K562 (cell line): ENCODE measurements at regions not wholly inside any gene's neighbourhood (a gene's known extent, or its start where the extent isn't known, plus 50 kb on each side); places are given as distances from the start of the nearest gene placed in this dataset.

Experiments
- ATAC-seq: fragments of 200-7000 bp; cut with Tn5 transposase; 3 replicates; pipeline ENCODE4 v1.9.1; 2020; ENCODE audit warnings: moderate library complexity
- BruUV-seq: library from RNA; stranded (reverse); fragments of 400-500 nt; replicated peaks from 2 replicates; lab custom pipeline; 2021; lab: Mats Ljungman, UMichigan
- CTCF ChIA-PET: fragments of 300-600 bp; formaldehyde crosslinking; extraction: SDS; loops from one replicate; lab custom pipeline; 2021; ENCODE audit warnings: low intra/inter-chr PET ratio; lab: Yijun Ruan, JAX
- POLR2A ChIA-PET: fragments of 300-600, 350-650 bp; sonication (Branson Sonifier 250); formaldehyde crosslinking; extraction: SDS; loops from one replicate; lab custom pipeline; 2021; ENCODE audit warnings: antibody characterized with exemption, inconsistent platforms; lab: Yijun Ruan, JAX
- DNase-seq, 4 experiments: peaks; one replicate each; pipeline versions ENCODE4 v3.0.0 to v3.0.0-alpha.2; 2011 to 2018; ENCODE audit warnings: low spot score in 3 of 4, mixed read lengths in 3 of 4; ENCODE audit errors: extremely low read depth in 1 of 4
- FAIRE-seq: peaks from 2 replicates; lab custom pipeline; 2011; peaks lifted over from hg19 to GRCh38; lab: Jason Lieb, UNC
- H2AFZ ChIP-seq: 2 replicates; pipeline ENCODE4 v1.6.0; 2011; ENCODE audit warnings: low read depth, low read length, control low read depth, inconsistent platforms
- H3K27ac ChIP-seq: fragments of 200-600 bp; 3 replicates; pipeline ENCODE4 v1.8.0; 2011; ENCODE audit warnings: low read depth, mild to moderate bottlenecking, control low read depth, inconsistent platforms, low read length, moderate library complexity, mixed read lengths; ENCODE audit errors: extremely low read depth
- H3K27me3 ChIP-seq, 2 experiments: fragments of 300-600 bp in 1 of 2; 2 replicates in 1 of 2; 3 replicates in 1 of 2; pipeline versions ENCODE4 v1.6.0 to v1.8.0; 2011; ENCODE audit warnings: inconsistent platforms in 2 of 2, low read length in 2 of 2, mild to moderate bottlenecking in 1 of 2, mixed read lengths in 1 of 2, moderate library complexity in 1 of 2; ENCODE audit not compliant: control insufficient read depth in 2 of 2, insufficient read depth in 2 of 2
- H3K36me3 ChIP-seq: fragments of 300-600 bp; 3 replicates; pipeline ENCODE4 v1.8.0; 2011; ENCODE audit warnings: mild to moderate bottlenecking, low read length, inconsistent platforms; ENCODE audit not compliant: control insufficient read depth, insufficient read depth
- H3K4me1 ChIP-seq, 2 experiments: fragments of 200-600 bp in 1 of 2; replicated peaks in 1 of 2; 2 replicates in 1 of 2; 3 replicates in 1 of 2; pipeline versions ENCODE4 v1.5.1 to v1.8.0; 2011; ENCODE audit warnings: inconsistent platforms in 2 of 2, low read length in 2 of 2, mild to moderate bottlenecking in 1 of 2, mixed read lengths in 1 of 2, moderate library complexity in 1 of 2; ENCODE audit not compliant: control insufficient read depth in 2 of 2, insufficient read depth in 2 of 2
- H3K4me2 ChIP-seq: 2 replicates; pipeline ENCODE4 v1.6.1; 2011; ENCODE audit warnings: low read length, control low read depth, inconsistent platforms, mixed read lengths; ENCODE audit not compliant: insufficient read depth
- H3K4me3 ChIP-seq: fragments of 200-600 bp; sonication (generic), shearing (Covaris generic); 2 replicates; pipeline ENCODE4 v1.5.1; 2016; ENCODE audit warnings: control low read depth, inconsistent platforms
- H3K79me2 ChIP-seq: fragments of 200-600 bp; 3 replicates; pipeline ENCODE4 v1.8.0; 2011; ENCODE audit warnings: low read length, inconsistent platforms; ENCODE audit not compliant: control insufficient read depth, insufficient read depth
- H3K9ac ChIP-seq, 2 experiments: 2 replicates each; pipeline versions ENCODE4 v1.6.0 to v1.6.1; 2011; ENCODE audit warnings: low read depth in 2 of 2, low read length in 2 of 2, control low read depth in 1 of 2, inconsistent platforms in 1 of 2, mild to moderate bottlenecking in 1 of 2, mixed read lengths in 1 of 2; ENCODE audit not compliant: insufficient read depth in 1 of 2
- H3K9me1 ChIP-seq: one replicate; pipeline ENCODE4 v1.6.0; 2011; ENCODE audit warnings: inconsistent platforms, mild to moderate bottlenecking, low read length, moderate library complexity; ENCODE audit not compliant: control insufficient read depth, insufficient read depth
- H3K9me3 ChIP-seq: replicated peaks from 2 replicates; pipeline ENCODE4 v1.5.1; 2011; ENCODE audit warnings: low read depth, low read length, inconsistent platforms; ENCODE audit not compliant: control insufficient read depth, insufficient read depth
- H4K20me1 ChIP-seq: replicated peaks from 2 replicates; pipeline ENCODE4 v1.6.1; 2011; ENCODE audit warnings: low read length, inconsistent platforms, mixed read lengths; ENCODE audit not compliant: control insufficient read depth, insufficient read depth
- CC2D1A ChIP-seq: fragments of 450-650 bp; IDR thresholded peaks from 2 replicates; pipeline ENCODE4 v1.6.1; 2017; ENCODE audit warnings: mild to moderate bottlenecking
- CREM ChIP-seq: IDR thresholded peaks from 2 replicates; pipeline ENCODE4 v1.6.1; 2014; ENCODE audit warnings: antibody characterized with exemption, low read depth
- ELF1 ChIP-seq: fragments of 200-800 bp; sonication (Bioruptor generic); IDR thresholded peaks from 2 replicates; pipeline ENCODE4 v1.6.1; 2016; ENCODE audit warnings: missing genetic modification characterization, missing compliant biosample characterization
- GATAD2B ChIP-seq: fragments of 450-650 bp; IDR thresholded peaks from 2 replicates; pipeline ENCODE4 v1.6.1; 2017; ENCODE audit warnings: mild to moderate bottlenecking, borderline replicate concordance
- GTF2F1 ChIP-seq: IDR thresholded peaks from 2 replicates; pipeline ENCODE4 v1.6.1; 2011; ENCODE audit warnings: low read depth, low read length, improper control_type of control experiment
- HDAC2 ChIP-seq: fragments of 450-650 bp; IDR thresholded peaks from 2 replicates; pipeline ENCODE4 v1.6.1; 2016; ENCODE audit warnings: mild to moderate bottlenecking
- HNRNPUL1 ChIP-seq: fragments of 200-400 bp; formaldehyde crosslinking; IDR thresholded peaks from 2 replicates; pipeline ENCODE4 v1.6.1; 2017; ENCODE audit warnings: low read length
- JUND ChIP-seq, 2 experiments: IDR thresholded peaks; 2 replicates in 1 of 2; 3 replicates in 1 of 2; pipeline ENCODE4 v1.6.1; 2011; ENCODE audit warnings: borderline replicate concordance in 2 of 2, low read depth in 2 of 2, low read length in 2 of 2, improper control_type of control experiment in 1 of 2, missing biosample characterization in 1 of 2, missing genetic modification characterization in 1 of 2, missing genetic modification reagents in 1 of 2
- SMARCB1 ChIP-seq: IDR thresholded peaks from 2 replicates; pipeline ENCODE4 v1.6.1; 2011; ENCODE audit warnings: improper control_type of control experiment, low read depth; ENCODE audit not compliant: insufficient read length
- TARDBP ChIP-seq: fragments of 450-650 bp; IDR thresholded peaks from 2 replicates; pipeline ENCODE4 v1.6.1; 2016
- TEAD1 ChIP-seq, 2 experiments: fragments of 450-650 bp in 1 of 2; sonication (generic) in 1 of 2; formaldehyde crosslinking; IDR thresholded peaks; 2 replicates each; pipeline versions ENCODE4 v1.4.0 to v1.8.0; 2020 to 2022; ENCODE audit warnings: mild to moderate bottlenecking in 2 of 2, missing genetic modification reagents in 1 of 2
- XRCC3 ChIP-seq: fragments of 450-650 bp; IDR thresholded peaks from 2 replicates; pipeline ENCODE4 v1.6.1; 2017; ENCODE audit warnings: mild to moderate bottlenecking, moderate library complexity
- ZKSCAN3 ChIP-seq: fragments of 250-450 bp; sonication (Bioruptor Pico); IDR thresholded peaks from 2 replicates; pipeline ENCODE4 v1.4.0; 2020
- ZNF347 ChIP-seq: fragments of 450-650 bp; formaldehyde crosslinking; IDR thresholded peaks from 2 replicates; pipeline ENCODE4 v1.4.0; 2020; ENCODE audit warnings: low read depth, mild to moderate bottlenecking, moderate library complexity
- ZNF436 ChIP-seq: fragments of 250-450, 450-650 bp; sonication (Bioruptor Pico); formaldehyde crosslinking; IDR thresholded peaks from 2 replicates; pipeline ENCODE4 v1.7.0; 2020; ENCODE audit warnings: mild to moderate bottlenecking
- ZNF584 ChIP-seq: fragments of 200-800 bp; sonication (Bioruptor generic); IDR thresholded peaks from 2 replicates; pipeline ENCODE4 v1.6.1; 2016; ENCODE audit warnings: low read depth, mild to moderate bottlenecking, missing genetic modification characterization, missing compliant biosample characterization
- ZNF644 ChIP-seq: fragments of 200-800 bp; sonication (Bioruptor generic); IDR thresholded peaks from 2 replicates; pipeline ENCODE4 v1.6.1; 2016; ENCODE audit warnings: low read depth, missing genetic modification characterization, missing compliant biosample characterization
- whole genome bisulfite sequencing: fragments of 100-300 bp; shearing (Covaris generic); methylation state at CpG from one replicate; pipeline ENCODE4 v1.1.6; 2016; ENCODE audit warnings: low coverage, mixed read lengths; ENCODE audit not compliant: insufficient coverage; ENCODE audit errors: missing lambda C conversion rate; 5-methylcytosine and 5-hydroxymethylcytosine counted together
- in situ Hi-C: fragments of 300-500 bp; cut with MboI; formaldehyde crosslinking; loops from 4 replicates; pipeline ENCODE4 v1.15.0; 2018; ENCODE audit warnings: inconsistent platforms, mixed read lengths
- intact Hi-C: fragments of 100-400 bp; cut with micrococcal nuclease; formaldehyde crosslinking; loops from 2 replicates; pipeline ENCODE4 v1.14.2; 2022
- TF ChIP-seq, protein P1 (sequence below): sonication (generic); formaldehyde crosslinking; IDR thresholded peaks from 2 replicates; pipeline ENCODE4 v1.8.0; 2022; ENCODE audit warnings: mild to moderate bottlenecking, missing genetic modification reagents
- TF ChIP-seq, protein P2 (sequence below): fragments of 250-450 bp; sonication (Bioruptor Pico); IDR thresholded peaks from 2 replicates; pipeline ENCODE4 v1.5.0; 2021

DNA sequence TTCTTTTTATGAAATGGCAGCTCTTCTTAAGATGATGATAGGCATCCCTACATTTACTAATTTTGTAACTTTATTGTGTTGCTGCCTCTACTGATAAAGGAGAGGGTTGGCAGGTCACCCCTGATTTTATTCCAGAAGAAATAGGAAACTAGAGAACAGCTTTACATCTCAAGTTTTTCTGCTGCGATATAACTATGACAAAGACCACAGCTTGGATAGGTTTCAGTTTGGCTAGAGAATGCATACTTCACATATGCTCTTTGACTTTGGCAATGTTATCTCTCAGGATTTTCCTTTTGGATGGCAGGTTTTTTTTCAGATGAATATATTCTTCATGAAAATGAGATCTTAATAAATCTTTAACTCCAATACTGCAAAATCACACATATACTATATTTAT, 395.3 kb upstream of the GOLIM4 start:
- Histone ChIP-seq H3K36me3 (no peaks in the 10 kb centered on the region), H2AFZ (no peak overlapping the region), H3K9ac (no peak overlapping the region), H3K4me1 (no peaks in the 10 kb centered on the region), H3K27me3 (no peaks in the 10 kb centered on the region), H3K79me2 (no peaks in the 10 kb centered on the region), H3K4me3 (no peak overlapping the region), H3K27ac (no peak overlapping the region), H3K9me3 (no peaks in the 10 kb centered on the region; the same call in none of the 2 replicates), H4K20me1 (no peaks in the 10 kb centered on the region), H3K9me1 (no peaks in the 10 kb centered on the region), H3K4me2 (no peak overlapping the region)
- in situ Hi-C loops (no loop called here), intact Hi-C loops (no loop called here)
- no peak for ATAC-seq
- ChIA-PET CTCF (interaction anchor here (0.7 kb wide), 1 partner anchor 1049 kb away, joined by 3 read pairs; no protein-coding TSS in a partner anchor), POLR2A (interaction anchor here (1.0 kb wide), 1 partner anchor 180 kb away, joined by 3 read pairs; no protein-coding TSS in a partner anchor)
- 0% methylated on average over 1 of the region's 1 CpG for WGBS
- TF ChIP-seq CREM (no peak), JUND (IDR thresholded peaks at IDR 0.05; ENCODE audit: borderline replicate concordance, low read depth, low read length) (no peak), JUND (tag; IDR thresholded peaks at IDR 0.05; ENCODE audit: borderline replicate concordance, low read depth, low read length) (no peak), GATAD2B (no peak), ZNF436 (CRISPR knock-in tag) (no peak), ZKSCAN3 (CRISPR knock-in tag) (no peak), GTF2F1 (no peak), HNRNPUL1 (no peak), XRCC3 (no peak), ZNF584 (CRISPR knock-in tag) (no peak), TEAD1 (CRISPR knock-in tag; IDR thresholded peaks at IDR 0.05) (no peak), ZNF644 (tag) (no peak), HDAC2 (no peak), TARDBP (no peak), ZNF347 (CRISPR knock-in tag) (no peak), SMARCB1 (no peak), ELF1 (tag) (no peak), CC2D1A (no peak)
- TF ChIP-seq, protein P1, sequence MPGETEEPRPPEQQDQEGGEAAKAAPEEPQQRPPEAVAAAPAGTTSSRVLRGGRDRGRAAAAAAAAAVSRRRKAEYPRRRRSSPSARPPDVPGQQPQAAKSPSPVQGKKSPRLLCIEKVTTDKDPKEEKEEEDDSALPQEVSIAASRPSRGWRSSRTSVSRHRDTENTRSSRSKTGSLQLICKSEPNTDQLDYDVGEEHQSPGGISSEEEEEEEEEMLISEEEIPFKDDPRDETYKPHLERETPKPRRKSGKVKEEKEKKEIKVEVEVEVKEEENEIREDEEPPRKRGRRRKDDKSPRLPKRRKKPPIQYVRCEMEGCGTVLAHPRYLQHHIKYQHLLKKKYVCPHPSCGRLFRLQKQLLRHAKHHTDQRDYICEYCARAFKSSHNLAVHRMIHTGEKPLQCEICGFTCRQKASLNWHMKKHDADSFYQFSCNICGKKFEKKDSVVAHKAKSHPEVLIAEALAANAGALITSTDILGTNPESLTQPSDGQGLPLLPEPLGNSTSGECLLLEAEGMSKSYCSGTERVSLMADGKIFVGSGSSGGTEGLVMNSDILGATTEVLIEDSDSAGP (CRISPR knock-in tag) = no peak
- TF ChIP-seq, protein P2, sequence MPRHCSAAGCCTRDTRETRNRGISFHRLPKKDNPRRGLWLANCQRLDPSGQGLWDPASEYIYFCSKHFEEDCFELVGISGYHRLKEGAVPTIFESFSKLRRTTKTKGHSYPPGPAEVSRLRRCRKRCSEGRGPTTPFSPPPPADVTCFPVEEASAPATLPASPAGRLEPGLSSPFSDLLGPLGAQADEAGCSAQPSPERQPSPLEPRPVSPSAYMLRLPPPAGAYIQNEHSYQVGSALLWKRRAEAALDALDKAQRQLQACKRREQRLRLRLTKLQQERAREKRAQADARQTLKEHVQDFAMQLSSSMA (CRISPR knock-in tag) = no peak
- no peak for FAIRE-seq
- no peak for DNase-seq
- no TSS peak for BruUV-seq
